WTC11 (cell line): ENCODE measurements at regions not wholly inside any gene's neighbourhood (a gene's known extent, or its start where the extent isn't known, plus 50 kb on each side); places are given as distances from the start of the nearest gene placed in this dataset.

ENCODE experiments used
- ATAC-seq: fragments of 200-7000 bp; cut with Tn5 transposase; 2 replicates; pipeline ENCODE4 v1.10.0; 2021; ENCODE audit warnings: mild to moderate bottlenecking, moderate library complexity
- CTCF ChIA-PET: fragments of 300-600 bp; sonication (Branson Sonifier 250); formaldehyde crosslinking; loops from one replicate; lab custom pipeline; 2021; ENCODE audit warnings: antibody characterized with exemption; lab: Charles Lee
- POLR2A ChIA-PET: fragments of 350-600 bp; sonication (Branson Sonifier 250); formaldehyde crosslinking; loops from one replicate; lab custom pipeline; 2021; ENCODE audit warnings: antibody characterized with exemption; lab: Charles Lee
- DNase-seq: peaks from one replicate; pipeline ENCODE4 v3.0.0; 2021; ENCODE audit warnings: low spot score
- H3K27ac Mint-ChIP-seq: 2 replicates; pipeline ENCODE4 v1.8.0; 2021; ENCODE audit warnings: mixed read lengths
- H3K27me3 Mint-ChIP-seq: 2 replicates; pipeline ENCODE4 v1.8.0; 2021; ENCODE audit warnings: low read depth, mild to moderate bottlenecking, moderate library complexity, mixed read lengths
- H3K36me3 Mint-ChIP-seq: 2 replicates; pipeline ENCODE4 v1.8.0; 2021; ENCODE audit warnings: mixed read lengths
- H3K4me1 Mint-ChIP-seq: 2 replicates; pipeline ENCODE4 v1.8.0; 2022; ENCODE audit warnings: mixed read lengths
- H3K4me3 Mint-ChIP-seq: 2 replicates; pipeline ENCODE4 v1.8.0; 2021; ENCODE audit warnings: mild to moderate bottlenecking, moderate library complexity, mixed read lengths
- H3K9me3 Mint-ChIP-seq: 2 replicates; pipeline ENCODE4 v1.8.0; 2021; ENCODE audit warnings: mixed read lengths
- ARID4B ChIP-seq: sonication (generic); formaldehyde crosslinking; IDR thresholded peaks from 2 replicates; pipeline ENCODE4 v1.8.0; 2023; ENCODE audit warnings: missing genetic modification reagents, mild to moderate bottlenecking, borderline replicate concordance
- ATF1 ChIP-seq: sonication (generic); formaldehyde crosslinking; IDR thresholded peaks from 2 replicates; pipeline ENCODE4 v1.8.1; 2023; ENCODE audit warnings: mild to moderate bottlenecking, moderate library complexity, missing genetic modification reagents
- ATF2 ChIP-seq: sonication (generic); formaldehyde crosslinking; IDR thresholded peaks from 2 replicates; pipeline ENCODE4 v1.8.1; 2022; ENCODE audit warnings: low read depth, missing genetic modification reagents, borderline replicate concordance
- CBFB ChIP-seq: sonication (generic); formaldehyde crosslinking; IDR thresholded peaks from 2 replicates; pipeline ENCODE4 v1.8.1; 2022; ENCODE audit warnings: mild to moderate bottlenecking, low read depth, missing genetic modification reagents
- EMX1 ChIP-seq: fragments of 250-450 bp; sonication (Bioruptor Pico); IDR thresholded peaks from 2 replicates; pipeline ENCODE4 v1.8.0; 2021; ENCODE audit warnings: mild to moderate bottlenecking
- FOXK1 ChIP-seq: sonication (generic); formaldehyde crosslinking; IDR thresholded peaks from 2 replicates; pipeline ENCODE4 v1.8.0; 2022; ENCODE audit warnings: mild to moderate bottlenecking, moderate library complexity, missing genetic modification reagents
- NFYB ChIP-seq: sonication (generic); formaldehyde crosslinking; conservative IDR thresholded peaks from 2 replicates; pipeline ENCODE4 v1.8.0; 2022; ENCODE audit warnings: low read depth, missing genetic modification reagents
- NR1H2 ChIP-seq: sonication (generic); formaldehyde crosslinking; IDR thresholded peaks from 2 replicates; pipeline ENCODE4 v1.9.0; 2021; ENCODE audit warnings: mild to moderate bottlenecking, moderate library complexity, missing genetic modification reagents
- NR3C1 ChIP-seq: sonication (generic); formaldehyde crosslinking; conservative IDR thresholded peaks from 2 replicates; pipeline ENCODE4 v1.8.1; 2023; ENCODE audit warnings: low read depth, mild to moderate bottlenecking, missing genetic modification reagents
- STAT6 ChIP-seq: sonication (generic); formaldehyde crosslinking; conservative IDR thresholded peaks from 2 replicates; pipeline ENCODE4 v1.8.1; 2023; ENCODE audit warnings: mild to moderate bottlenecking, low read depth, missing genetic modification reagents, moderate library complexity
- TCF7 ChIP-seq: sonication (generic); formaldehyde crosslinking; IDR thresholded peaks from 2 replicates; pipeline ENCODE4 v1.8.0; 2022; ENCODE audit warnings: mild to moderate bottlenecking, low read depth, missing genetic modification reagents, moderate library complexity
- TEAD1 ChIP-seq: sonication (generic); formaldehyde crosslinking; IDR thresholded peaks from 2 replicates; pipeline ENCODE4 v1.8.0; 2022; ENCODE audit warnings: mild to moderate bottlenecking, missing genetic modification reagents
- ZBTB21 ChIP-seq: sonication (generic); formaldehyde crosslinking; IDR thresholded peaks from 2 replicates; pipeline ENCODE4 v1.8.1; 2023; ENCODE audit warnings: mild to moderate bottlenecking, missing genetic modification reagents, borderline replicate concordance
- ZNF317 ChIP-seq: sonication (generic); formaldehyde crosslinking; IDR thresholded peaks from 2 replicates; pipeline ENCODE4 v1.8.1; 2023; ENCODE audit warnings: low read depth, mild to moderate bottlenecking, moderate library complexity, missing genetic modification reagents, borderline replicate concordance
- ZNF423 ChIP-seq: fragments of 250-450 bp; sonication (Bioruptor Pico); IDR thresholded peaks from 2 replicates; pipeline ENCODE4 v2.1.2; 2022; ENCODE audit warnings: mild to moderate bottlenecking, moderate library complexity

- no peak for TF ChIP-seq ARID4B (CRISPR knock-in tag)
- no peak for TF ChIP-seq ZBTB21
- TF ChIP-seq NFYB: no peak
- TF ChIP-seq STAT6 (CRISPR knock-in tag): no peak
- TF ChIP-seq CBFB: no peak
- no peak for TF ChIP-seq EMX1 (CRISPR knock-in tag)
- TF ChIP-seq FOXK1 (CRISPR knock-in tag): no peak
- no peak for TF ChIP-seq NR1H2
- no peak for TF ChIP-seq TCF7 (CRISPR knock-in tag)
- no peak for TF ChIP-seq ZNF423
- TF ChIP-seq, all 79 proteins: peak for 0
Measured at GRCh38 chr2:224210286-224211180, 171.4 kb upstream of the SERPINE2 start (continued).

- H3K27me3 Mint-ChIP-seq: no peaks in the 10 kb centered on the region
- ATAC-seq (no peak), DNase-seq (no peak)
- H3K27ac Mint-ChIP-seq: no peak overlapping the region
- ChIA-PET POLR2A (no interaction called here), CTCF (no interaction called here)
- no peaks in the 10 kb centered on the region for H3K36me3 Mint-ChIP-seq
- H3K9me3 Mint-ChIP-seq: 0 out of 2 replicates have a peak, but pooled peaks cover 3% of the 10 kb centered on the region
- TF ChIP-seq ZNF317 (CRISPR knock-in tag) (no peak), TEAD1 (no peak), ATF1 (CRISPR knock-in tag) (no peak), ATF2 (no peak), NR3C1 (no peak)
- no peak overlapping the region for H3K4me3 Mint-ChIP-seq
- peaks cover 17% of the 10 kb centered on the region for H3K4me1 Mint-ChIP-seq
Measured at GRCh38 chr2:224209555-224210285, 170.6 kb upstream of the SERPINE2 start.
